GM10248 (cell line): ENCODE measurements at regions not wholly inside any gene's neighbourhood (a gene's known extent, or its start where the extent isn't known, plus 50 kb on each side); places are given as distances from the start of the nearest gene placed in this dataset.

Experiments
- CTCF ChIA-PET: fragments of 300-600 bp; sonication (Branson Sonifier 250); formaldehyde crosslinking; extraction: SDS; loops from one replicate; lab custom pipeline; 2021; ENCODE audit warnings: antibody characterized with exemption; lab: Yijun Ruan, JAX
- POLR2A ChIA-PET: fragments of 350-650 bp; sonication (Branson Sonifier 250); formaldehyde crosslinking; extraction: SDS; loops from one replicate; lab custom pipeline; 2020; ENCODE audit warnings: antibody characterized with exemption; lab: Yijun Ruan, JAX
- DNase-seq: peaks from one replicate; pipeline ENCODE4 v3.0.0; 2012; ENCODE audit errors: extremely low spot score
- CTCF ChIP-seq: IDR thresholded peaks from 2 replicates; pipeline ENCODE4 v1.5.1; 2012; ENCODE audit warnings: mild to moderate bottlenecking, low read depth; ENCODE audit errors: extremely low read depth, missing control alignments, control extremely low read depth

GRCh38 chr6:9405369-9405768 lies 970.0 kb upstream of the SLC35B3 start:
- DNase-seq, result no peak
- CTCF ChIA-PET, result no interaction called here
- TF ChIP-seq CTCF, result no peak
- POLR2A ChIA-PET, result no interaction called here

- TF ChIP-seq CTCF, result no peak
- DNase-seq, result no peak
- CTCF ChIA-PET, result interaction anchor here (0.7 to 1.2 kb wide), 2 partner anchors 9 to 11 kb away, joined by 3 to 6 read pairs; no protein-coding TSS in a partner anchor
- POLR2A ChIA-PET, result no interaction called here
Measured at GRCh38 chr6:9404351-9405146, 969.2 kb upstream of the SLC35B3 start.

- TF ChIP-seq CTCF, result no peak
- DNase-seq, result no peak
- ChIA-PET POLR2A (no interaction called here), CTCF (interaction anchor here (1.2 kb wide), 1 partner anchor 10 kb away, joined by 6 read pairs; no protein-coding TSS in a partner anchor)
Measured at GRCh38 chr6:9403736-9404135, 968.4 kb upstream of the SLC35B3 start.

- POLR2A ChIA-PET, result no interaction called here
- TF ChIP-seq CTCF, result no peak
- DNase-seq, result no peak
- CTCF ChIA-PET, result interaction anchor here (1.0 kb wide), 1 partner anchor 11 kb away, joined by 3 read pairs; no protein-coding TSS in a partner anchor
Measured at GRCh38 chr6:9401960-9402359, 966.6 kb upstream of the SLC35B3 start.

GRCh38 chr6:9399916-9400315 lies 964.6 kb upstream of the SLC35B3 start:
- no peak for TF ChIP-seq CTCF
- ChIA-PET POLR2A (no interaction called here), CTCF (interaction anchor here (0.6 kb wide), 1 partner anchor 14 kb away, joined by 3 read pairs; no protein-coding TSS in a partner anchor)
- no peak for DNase-seq

- CTCF ChIA-PET, result no interaction called here
- POLR2A ChIA-PET, result no interaction called here
- DNase-seq, result no peak
- TF ChIP-seq CTCF, result no peak
Measured at GRCh38 chr6:9398767-9399373, 963.5 kb upstream of the SLC35B3 start.
